Panc1 (cell line): ENCODE measurements at regions not wholly inside any gene's neighbourhood (a gene's known extent, or its start where the extent isn't known, plus 50 kb on each side); places are given as distances from the start of the nearest gene placed in this dataset.

ENCODE experiments used
- TCF7L2 ChIP-seq: IDR thresholded peaks from 2 replicates; pipeline ENCODE4 v1.6.1; 2011; ENCODE audit warnings: mild to moderate bottlenecking, low read depth, low read length, inconsistent platforms
- TF ChIP-seq, protein P1 (sequence below): fragments of 450-650 bp; IDR thresholded peaks from 2 replicates; pipeline ENCODE4 v1.5.1; 2017; ENCODE audit warnings: mild to moderate bottlenecking
- TF ChIP-seq, protein P2 (sequence below), 2 experiments: IDR thresholded peaks; 2 replicates each; pipeline ENCODE4 v1.6.1; 2011 to 2012; ENCODE audit warnings: low read depth in 2 of 2, control low read depth in 1 of 2, low read length in 1 of 2, mild to moderate bottlenecking in 1 of 2, moderate library complexity in 1 of 2; ENCODE audit not compliant: insufficient read depth in 1 of 2

DNA sequence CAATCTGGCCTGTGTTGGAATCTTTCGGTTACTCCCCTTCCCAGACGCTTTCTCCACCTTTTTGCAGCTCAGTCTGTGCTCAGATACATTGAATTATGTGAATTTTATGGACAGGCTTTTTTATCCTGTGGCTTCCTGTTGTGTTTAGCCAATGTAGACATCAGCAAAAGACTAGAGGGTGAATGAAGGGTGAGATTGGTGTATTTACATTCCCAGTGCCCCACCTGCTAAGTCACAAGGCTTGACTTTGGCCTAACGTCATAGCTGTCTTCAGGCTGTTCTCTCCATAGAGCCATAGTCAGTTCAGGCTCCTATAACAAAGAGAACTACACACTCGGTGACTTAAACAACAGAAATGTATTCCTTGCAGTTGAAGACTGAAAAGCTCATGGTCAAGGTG lies 97.5 kb upstream of the FSHB start:
- TF ChIP-seq, protein P1, sequence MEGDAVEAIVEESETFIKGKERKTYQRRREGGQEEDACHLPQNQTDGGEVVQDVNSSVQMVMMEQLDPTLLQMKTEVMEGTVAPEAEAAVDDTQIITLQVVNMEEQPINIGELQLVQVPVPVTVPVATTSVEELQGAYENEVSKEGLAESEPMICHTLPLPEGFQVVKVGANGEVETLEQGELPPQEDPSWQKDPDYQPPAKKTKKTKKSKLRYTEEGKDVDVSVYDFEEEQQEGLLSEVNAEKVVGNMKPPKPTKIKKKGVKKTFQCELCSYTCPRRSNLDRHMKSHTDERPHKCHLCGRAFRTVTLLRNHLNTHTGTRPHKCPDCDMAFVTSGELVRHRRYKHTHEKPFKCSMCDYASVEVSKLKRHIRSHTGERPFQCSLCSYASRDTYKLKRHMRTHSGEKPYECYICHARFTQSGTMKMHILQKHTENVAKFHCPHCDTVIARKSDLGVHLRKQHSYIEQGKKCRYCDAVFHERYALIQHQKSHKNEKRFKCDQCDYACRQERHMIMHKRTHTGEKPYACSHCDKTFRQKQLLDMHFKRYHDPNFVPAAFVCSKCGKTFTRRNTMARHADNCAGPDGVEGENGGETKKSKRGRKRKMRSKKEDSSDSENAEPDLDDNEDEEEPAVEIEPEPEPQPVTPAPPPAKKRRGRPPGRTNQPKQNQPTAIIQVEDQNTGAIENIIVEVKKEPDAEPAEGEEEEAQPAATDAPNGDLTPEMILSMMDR, result no peak
- TF ChIP-seq, protein P2, sequence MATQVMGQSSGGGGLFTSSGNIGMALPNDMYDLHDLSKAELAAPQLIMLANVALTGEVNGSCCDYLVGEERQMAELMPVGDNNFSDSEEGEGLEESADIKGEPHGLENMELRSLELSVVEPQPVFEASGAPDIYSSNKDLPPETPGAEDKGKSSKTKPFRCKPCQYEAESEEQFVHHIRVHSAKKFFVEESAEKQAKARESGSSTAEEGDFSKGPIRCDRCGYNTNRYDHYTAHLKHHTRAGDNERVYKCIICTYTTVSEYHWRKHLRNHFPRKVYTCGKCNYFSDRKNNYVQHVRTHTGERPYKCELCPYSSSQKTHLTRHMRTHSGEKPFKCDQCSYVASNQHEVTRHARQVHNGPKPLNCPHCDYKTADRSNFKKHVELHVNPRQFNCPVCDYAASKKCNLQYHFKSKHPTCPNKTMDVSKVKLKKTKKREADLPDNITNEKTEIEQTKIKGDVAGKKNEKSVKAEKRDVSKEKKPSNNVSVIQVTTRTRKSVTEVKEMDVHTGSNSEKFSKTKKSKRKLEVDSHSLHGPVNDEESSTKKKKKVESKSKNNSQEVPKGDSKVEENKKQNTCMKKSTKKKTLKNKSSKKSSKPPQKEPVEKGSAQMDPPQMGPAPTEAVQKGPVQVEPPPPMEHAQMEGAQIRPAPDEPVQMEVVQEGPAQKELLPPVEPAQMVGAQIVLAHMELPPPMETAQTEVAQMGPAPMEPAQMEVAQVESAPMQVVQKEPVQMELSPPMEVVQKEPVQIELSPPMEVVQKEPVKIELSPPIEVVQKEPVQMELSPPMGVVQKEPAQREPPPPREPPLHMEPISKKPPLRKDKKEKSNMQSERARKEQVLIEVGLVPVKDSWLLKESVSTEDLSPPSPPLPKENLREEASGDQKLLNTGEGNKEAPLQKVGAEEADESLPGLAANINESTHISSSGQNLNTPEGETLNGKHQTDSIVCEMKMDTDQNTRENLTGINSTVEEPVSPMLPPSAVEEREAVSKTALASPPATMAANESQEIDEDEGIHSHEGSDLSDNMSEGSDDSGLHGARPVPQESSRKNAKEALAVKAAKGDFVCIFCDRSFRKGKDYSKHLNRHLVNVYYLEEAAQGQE (IDR thresholded peaks at IDR 0.05; ENCODE audit: insufficient read depth in 1 of 2, low read depth in 2 of 2, low read length in 1 of 2), result no peak
- TF ChIP-seq TCF7L2, result no peak
